ENCODE measurements at regions not wholly inside any gene's neighbourhood (a gene's known extent, or its start where the extent isn't known, plus 50 kb on each side); places are given as distances from the start of the nearest gene placed in this dataset.

- DNase-seq = no peak
Measured at GRCh38 chr17:72394531-72394930, 273.7 kb downstream of the SOX9 start.

GRCh38 chr17:72396121-72396520, 275.3 kb downstream of the SOX9 start:
- no peak for DNase-seq

- DNase-seq = no peak
Measured at GRCh38 chr17:72397223-72397667, 276.4 kb downstream of the SOX9 start.

- DNase-seq = no peak
Measured at GRCh38 chr17:72397687-72398086, 276.9 kb downstream of the SOX9 start.

- no peak for DNase-seq
Measured at GRCh38 chr17:72399023-72399607, 278.3 kb downstream of the SOX9 start.

DNA sequence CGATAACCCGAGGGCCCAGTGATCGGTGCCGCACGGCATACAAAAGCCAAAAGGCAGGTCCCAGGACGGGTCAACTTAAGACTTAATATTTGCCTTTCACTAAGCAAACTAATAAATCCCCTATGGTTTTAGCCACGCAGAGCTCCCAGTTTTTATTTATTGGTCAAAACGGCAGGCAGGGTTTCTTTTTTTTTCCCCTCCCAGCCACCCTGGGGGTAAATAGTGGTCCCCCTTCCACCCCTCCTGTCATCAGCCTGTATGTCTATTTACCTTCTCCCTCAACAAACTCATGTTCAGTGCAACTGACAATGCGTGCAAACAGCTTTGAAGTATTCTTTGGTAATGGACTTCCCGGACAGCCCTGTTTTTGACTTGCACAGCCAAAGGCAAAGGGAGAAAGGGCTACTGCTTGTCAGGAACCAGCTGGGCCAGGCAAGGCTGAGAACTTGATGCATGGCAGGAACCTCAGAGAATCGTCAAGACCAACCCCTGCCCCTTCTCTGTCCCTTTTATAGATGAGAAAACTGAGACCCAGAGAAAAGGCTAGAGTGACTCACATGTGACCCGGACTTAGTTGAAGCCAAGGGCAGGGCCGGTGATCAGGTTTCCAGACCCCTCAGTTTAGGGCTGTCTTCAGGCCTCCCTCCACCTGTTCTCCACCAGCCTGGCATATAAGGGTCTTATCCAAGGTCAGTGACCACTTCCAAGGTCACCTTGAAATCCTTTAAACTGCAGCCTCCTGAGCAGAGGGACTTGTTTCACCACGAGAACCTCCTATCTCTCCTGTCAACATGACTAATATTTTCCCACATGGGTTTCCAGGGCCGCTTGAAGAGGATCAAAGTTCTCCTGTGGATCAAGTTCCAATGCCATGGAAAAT, 279.0 kb downstream of the SOX9 start:
- no peak for DNase-seq

DNA sequence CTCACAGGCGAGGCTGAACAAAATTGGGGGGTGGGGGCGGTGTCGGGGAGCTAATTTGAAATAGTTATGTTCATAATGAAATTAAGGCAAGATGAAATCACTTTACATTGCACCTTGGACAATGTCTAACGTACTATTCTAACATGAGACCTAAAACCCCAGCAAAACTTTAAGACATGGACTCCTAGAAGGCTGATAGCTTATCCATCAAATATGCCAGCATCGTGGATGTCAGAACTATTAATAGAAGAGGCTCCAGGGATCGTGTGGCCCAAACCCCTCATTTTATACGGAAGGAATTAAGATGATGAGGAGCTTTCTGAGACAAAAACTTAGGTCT, 279.6 kb downstream of the SOX9 start:
- DNase-seq = no peak

DNA sequence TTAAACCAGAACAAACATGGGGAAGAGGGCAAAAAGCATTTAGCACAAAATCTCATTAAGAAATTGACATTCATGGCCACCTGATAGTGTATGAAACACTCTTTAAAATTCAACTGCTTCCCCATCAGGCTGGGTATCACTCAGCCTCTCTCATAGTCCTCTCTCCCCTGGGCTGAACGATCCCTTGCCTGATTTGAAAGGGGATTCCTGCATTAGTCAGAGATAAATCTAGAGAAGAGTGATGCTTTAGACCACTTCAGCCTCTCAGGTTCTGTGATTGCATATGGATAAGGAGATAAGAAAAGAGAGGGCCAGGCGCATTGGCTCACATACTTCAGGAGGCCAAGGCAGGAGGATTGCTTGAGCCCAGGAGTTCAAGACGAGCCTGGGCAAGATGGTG, 280.0 kb downstream of the SOX9 start:
- DNase-seq = no peak

GRCh38 chr17:72401883-72402726, 281.3 kb downstream of the SOX9 start:
- DNase-seq = no peak

DNA sequence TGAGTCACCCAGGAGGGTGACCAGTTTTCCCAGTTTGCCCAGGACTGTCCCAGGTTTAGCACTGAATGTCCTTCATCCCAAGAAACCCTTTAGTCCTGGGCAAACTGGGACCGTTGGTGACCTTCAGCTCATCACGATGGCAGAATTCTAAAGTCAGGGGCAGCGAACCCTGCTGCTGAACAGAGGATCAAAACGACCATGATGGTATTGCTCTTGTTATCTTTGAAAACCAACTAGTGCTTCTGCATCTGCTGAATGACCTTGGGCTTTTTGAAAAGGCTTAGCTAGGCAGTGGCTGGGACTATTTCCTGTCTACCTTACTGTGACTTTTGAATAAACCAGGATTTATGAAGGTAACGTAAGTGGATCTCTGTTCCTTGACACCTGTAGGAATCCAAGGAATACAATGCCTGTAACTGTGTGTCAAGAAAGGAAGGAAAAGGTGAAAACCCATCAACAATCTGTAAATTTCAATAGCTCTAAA, 281.9 kb downstream of the SOX9 start:
- no peak for DNase-seq

DNA sequence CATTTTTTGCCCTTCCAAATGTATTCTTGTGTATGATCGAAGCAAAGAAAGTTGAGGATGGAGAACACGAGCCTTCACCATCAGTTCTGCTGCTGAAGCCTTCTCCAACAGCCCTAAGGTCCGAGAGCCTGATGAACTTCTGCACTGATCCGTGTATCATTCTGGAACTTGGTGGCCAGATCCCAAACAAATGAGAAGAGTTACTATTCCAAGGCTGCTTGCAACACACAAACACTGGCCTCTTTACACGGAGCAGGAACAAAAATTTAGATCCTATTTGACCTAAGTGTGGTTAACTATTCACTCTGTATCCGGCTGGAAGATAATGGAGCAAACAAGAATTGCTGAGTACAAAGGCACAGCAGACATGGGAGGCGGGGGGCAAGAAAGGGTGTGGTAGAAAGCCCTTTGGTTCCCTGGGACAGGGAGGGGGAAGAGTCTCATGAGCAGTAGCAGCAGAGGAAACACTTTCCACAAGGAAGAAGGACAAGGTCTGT, 282.9 kb downstream of the SOX9 start:
- DNase-seq = no peak

GRCh38 chr17:72404872-72405271, 284.1 kb downstream of the SOX9 start:
- no peak for DNase-seq

GRCh38 chr17:72405662-72406230, 284.9 kb downstream of the SOX9 start:
- DNase-seq = no peak

DNA sequence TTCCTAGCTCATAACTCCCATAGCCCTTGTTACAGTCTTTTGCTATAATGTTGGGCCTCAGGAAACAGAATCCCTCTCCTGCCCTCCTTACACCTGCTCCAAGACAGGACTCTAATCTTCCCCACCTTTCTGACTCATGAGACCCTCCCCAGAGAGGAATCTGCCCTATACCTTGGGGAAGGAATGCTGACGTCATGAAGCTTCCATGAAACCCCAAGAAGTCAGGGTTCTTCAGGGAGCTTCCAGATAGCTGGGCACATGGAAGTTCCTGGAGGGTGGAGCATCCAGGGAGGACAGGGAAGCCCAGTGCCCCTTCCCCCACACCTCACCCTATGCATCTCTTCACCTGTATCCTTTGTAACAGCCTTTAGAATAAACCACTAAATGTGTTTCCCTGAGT, 285.7 kb downstream of the SOX9 start:
- DNase-seq = no peak

GRCh38 chr17:72407336-72407909, 286.6 kb downstream of the SOX9 start:
- DNase-seq = no peak

- DNase-seq = no peak
Measured at GRCh38 chr17:72407931-72408330, 287.1 kb downstream of the SOX9 start.

DNA sequence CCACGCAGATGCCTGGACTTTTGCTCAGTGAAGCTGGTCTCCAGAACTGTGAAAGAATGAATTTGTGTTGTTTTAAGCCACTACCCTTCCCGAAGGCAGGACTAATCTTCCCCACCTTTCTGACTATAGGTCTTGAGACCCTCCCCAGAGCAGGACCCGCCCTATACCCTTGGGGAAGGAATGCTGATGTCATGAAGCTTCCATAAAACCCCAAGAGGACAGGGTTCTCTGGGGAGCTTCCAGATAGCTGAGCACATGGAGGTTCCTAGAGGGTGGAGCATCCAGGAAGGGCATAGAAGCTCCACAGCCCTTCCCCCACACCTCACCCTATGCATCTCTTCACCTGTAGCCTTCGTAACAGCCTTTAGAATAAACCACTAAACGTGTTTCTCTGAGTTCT, 287.8 kb downstream of the SOX9 start:
- DNase-seq = no peak

GRCh38 chr17:72409405-72410002, 288.7 kb downstream of the SOX9 start:
- no peak for DNase-seq

GRCh38 chr17:72411124-72411563, 290.3 kb downstream of the SOX9 start:
- no peak for DNase-seq

DNA sequence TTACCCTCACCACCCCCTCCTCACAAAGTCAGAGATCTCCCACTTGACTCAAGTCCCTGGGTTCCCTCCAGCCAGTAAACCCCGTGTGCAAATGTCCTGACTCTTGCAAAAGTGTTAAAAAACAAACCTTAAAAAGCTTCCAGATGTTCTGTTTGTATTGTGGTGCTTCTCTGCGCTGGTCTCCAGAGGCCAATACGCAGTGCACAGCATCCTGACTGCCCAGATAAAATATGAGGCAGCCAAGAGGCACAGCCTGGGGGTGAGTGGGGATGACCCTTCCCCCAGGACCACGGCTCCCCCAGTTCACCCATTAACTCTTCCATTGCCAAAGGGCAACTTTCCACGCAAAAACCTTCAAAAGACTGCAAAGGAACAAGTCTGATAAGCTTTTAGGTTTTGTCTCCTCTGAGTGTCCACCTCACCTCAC, 291.8 kb downstream of the SOX9 start:
- DNase-seq = no peak

DNA sequence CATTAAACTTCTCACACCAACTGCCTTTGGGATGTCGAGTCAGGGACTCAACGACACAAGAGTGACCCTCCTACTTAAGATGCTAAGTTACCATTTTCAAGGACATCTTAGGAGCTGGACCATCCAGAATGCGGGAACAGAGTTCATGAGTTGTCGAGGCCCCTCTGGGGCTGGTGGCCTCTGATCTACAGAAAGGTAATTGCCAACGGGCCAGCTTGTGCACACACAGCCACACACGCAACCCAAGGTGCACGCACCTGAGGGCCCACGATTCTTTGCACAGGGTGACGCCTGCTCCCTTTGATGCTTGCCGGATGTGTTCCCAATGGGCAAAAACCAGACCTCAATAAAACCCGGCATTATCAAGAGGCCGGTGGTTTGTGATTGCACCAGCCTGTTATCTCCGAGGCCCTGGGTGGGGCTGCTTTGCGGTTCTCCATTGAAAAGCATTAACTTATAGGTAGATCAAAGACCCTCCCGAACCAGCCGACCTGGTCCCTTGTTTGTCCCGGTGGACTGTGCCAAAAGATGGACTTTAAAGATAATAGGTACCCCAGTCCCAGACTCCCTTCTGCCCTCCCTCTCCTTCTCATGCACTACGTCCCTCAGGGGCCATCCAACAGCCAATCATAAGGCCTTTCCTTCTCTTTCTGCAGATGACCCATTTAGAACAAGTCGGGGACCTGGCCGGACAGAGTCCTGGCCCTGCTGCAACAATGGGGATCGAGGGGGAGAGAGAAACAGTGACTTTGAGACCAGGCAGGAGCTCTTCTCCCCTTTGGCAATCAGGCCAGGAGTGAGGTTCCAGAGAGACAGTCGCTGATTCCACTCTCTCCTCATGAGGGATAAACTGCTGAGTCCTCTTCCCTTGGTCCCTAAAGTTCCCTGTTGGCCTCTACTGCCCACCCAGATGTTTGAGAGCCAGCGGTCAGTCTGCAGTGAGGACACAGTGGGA, 292.5 kb downstream of the SOX9 start:
- DNase-seq = no peak
